ENCODE measurements at regions not wholly inside any gene's neighbourhood (a gene's known extent, or its start where the extent isn't known, plus 50 kb on each side); places are given as distances from the start of the nearest gene placed in this dataset.

- no peak for DNase-seq
- H3K27me3 ChIP-seq (ENCODE audit: control insufficient read depth, insufficient read depth, low read length) = no peaks in the 10 kb centered on the region
- H3K4me1 ChIP-seq (ENCODE audit: control insufficient read depth, insufficient read depth, low read length) = no peaks in the 10 kb centered on the region
- no CpG with 5 or more reads among the region's 5 CpGs for WGBS (ENCODE audit: insufficient coverage)
- H3K27ac ChIP-seq (ENCODE audit: low read length) = no peak overlapping the region
- no peak overlapping the region for H3K4me3 ChIP-seq (ENCODE audit: low read length)
- H3K36me3 ChIP-seq (ENCODE audit: control insufficient read depth, insufficient read depth, low read length) = no peaks in the 10 kb centered on the region
- H3K9me3 ChIP-seq (replicated peaks; ENCODE audit: control insufficient read depth, low read depth, low read length) = no peaks in the 10 kb centered on the region
Measured at GRCh38 chr13:87255394-87255793, 415.8 kb upstream of the SLITRK5 start.

- no peaks in the 10 kb centered on the region for H3K36me3 ChIP-seq (ENCODE audit: control insufficient read depth, insufficient read depth, low read length)
- H3K9me3 ChIP-seq (replicated peaks; ENCODE audit: control insufficient read depth, low read depth, low read length) = no peaks in the 10 kb centered on the region
- H3K4me1 ChIP-seq (ENCODE audit: control insufficient read depth, insufficient read depth, low read length) = no peaks in the 10 kb centered on the region
- peak; percentile 1 for DNase-seq
- no peak overlapping the region for H3K27ac ChIP-seq (ENCODE audit: low read length)
- H3K4me3 ChIP-seq (ENCODE audit: low read length) = no peak overlapping the region
- no peaks in the 10 kb centered on the region for H3K27me3 ChIP-seq (ENCODE audit: control insufficient read depth, insufficient read depth, low read length)
- WGBS (ENCODE audit: insufficient coverage) = 14% methylated on average over 3 of the region's 5 CpGs
Measured at GRCh38 chr13:87259479-87260083, 411.6 kb upstream of the SLITRK5 start.

GRCh38 chr13:87274209-87274819 is 396.9 kb upstream of the SLITRK5 start:
- Histone ChIP-seq H3K36me3 (ENCODE audit: control insufficient read depth, insufficient read depth, low read length) (no peaks in the 10 kb centered on the region), H3K9me3 (replicated peaks; ENCODE audit: control insufficient read depth, low read depth, low read length) (no peaks in the 10 kb centered on the region), H3K4me3 (ENCODE audit: low read length) (no peak overlapping the region), H3K27ac (ENCODE audit: low read length) (no peak overlapping the region), H3K4me1 (ENCODE audit: control insufficient read depth, insufficient read depth, low read length) (no peaks in the 10 kb centered on the region), H3K27me3 (ENCODE audit: control insufficient read depth, insufficient read depth, low read length) (no peaks in the 10 kb centered on the region)
- WGBS (ENCODE audit: insufficient coverage) = no CpG with 5 or more reads among the region's 1 CpG
- DNase-seq = peak; percentile 47

GRCh38 chr13:87280139-87280538 is 391.0 kb upstream of the SLITRK5 start:
- Histone ChIP-seq H3K36me3 (ENCODE audit: control insufficient read depth, insufficient read depth, low read length) (no peaks in the 10 kb centered on the region), H3K4me3 (ENCODE audit: low read length) (no peak overlapping the region), H3K27ac (ENCODE audit: low read length) (no peak overlapping the region), H3K27me3 (ENCODE audit: control insufficient read depth, insufficient read depth, low read length) (no peaks in the 10 kb centered on the region), H3K9me3 (replicated peaks; ENCODE audit: control insufficient read depth, low read depth, low read length) (no peaks in the 10 kb centered on the region), H3K4me1 (ENCODE audit: control insufficient read depth, insufficient read depth, low read length) (no peaks in the 10 kb centered on the region)
- WGBS (ENCODE audit: insufficient coverage) = no CpG with 5 or more reads among the region's 4 CpGs
- no peak for DNase-seq

- DNase-seq = no peak
- WGBS (ENCODE audit: insufficient coverage) = no CpG with 5 or more reads among the region's 3 CpGs
- H3K36me3 ChIP-seq (ENCODE audit: control insufficient read depth, insufficient read depth, low read length) = no peaks in the 10 kb centered on the region
- H3K4me1 ChIP-seq (ENCODE audit: control insufficient read depth, insufficient read depth, low read length) = no peaks in the 10 kb centered on the region
- H3K27me3 ChIP-seq (ENCODE audit: control insufficient read depth, insufficient read depth, low read length) = no peaks in the 10 kb centered on the region
- H3K9me3 ChIP-seq (replicated peaks; ENCODE audit: control insufficient read depth, low read depth, low read length) = no peaks in the 10 kb centered on the region
- no peak overlapping the region for H3K4me3 ChIP-seq (ENCODE audit: low read length)
- H3K27ac ChIP-seq (ENCODE audit: low read length) = no peak overlapping the region
Measured at GRCh38 chr13:87287721-87288120, 383.4 kb upstream of the SLITRK5 start.

GRCh38 chr13:87295636-87296035 is 375.5 kb upstream of the SLITRK5 start:
- no peaks in the 10 kb centered on the region for H3K4me1 ChIP-seq (ENCODE audit: control insufficient read depth, insufficient read depth, low read length)
- no peaks in the 10 kb centered on the region for H3K36me3 ChIP-seq (ENCODE audit: control insufficient read depth, insufficient read depth, low read length)

GRCh38 chr13:87302034-87302433 is 369.1 kb upstream of the SLITRK5 start:
- no peak for DNase-seq
- H3K27ac ChIP-seq (ENCODE audit: low read length) = no peak overlapping the region
- no peaks in the 10 kb centered on the region for H3K36me3 ChIP-seq (ENCODE audit: control insufficient read depth, insufficient read depth, low read length)
- WGBS (ENCODE audit: insufficient coverage) = no CpG with 5 or more reads among the region's 3 CpGs
- no peaks in the 10 kb centered on the region for H3K27me3 ChIP-seq (ENCODE audit: control insufficient read depth, insufficient read depth, low read length)
- no peaks in the 10 kb centered on the region for H3K4me1 ChIP-seq (ENCODE audit: control insufficient read depth, insufficient read depth, low read length)
- H3K4me3 ChIP-seq (ENCODE audit: low read length) = no peak overlapping the region
- no peaks in the 10 kb centered on the region for H3K9me3 ChIP-seq (replicated peaks; ENCODE audit: control insufficient read depth, low read depth, low read length)

More at GRCh38 chr13:87295636-87296035, 375.5 kb upstream of the SLITRK5 start:
- H3K9me3 ChIP-seq (replicated peaks; ENCODE audit: control insufficient read depth, low read depth, low read length) = no peaks in the 10 kb centered on the region
- H3K4me3 ChIP-seq (ENCODE audit: low read length) = no peak overlapping the region
- H3K27ac ChIP-seq (ENCODE audit: low read length) = no peak overlapping the region
- no peak for DNase-seq
- no peaks in the 10 kb centered on the region for H3K27me3 ChIP-seq (ENCODE audit: control insufficient read depth, insufficient read depth, low read length)

- Histone ChIP-seq H3K9me3 (replicated peaks; ENCODE audit: control insufficient read depth, low read depth, low read length) (no peaks in the 10 kb centered on the region), H3K4me3 (ENCODE audit: low read length) (no peak overlapping the region), H3K27ac (ENCODE audit: low read length) (no peak overlapping the region), H3K27me3 (ENCODE audit: control insufficient read depth, insufficient read depth, low read length) (no peaks in the 10 kb centered on the region), H3K36me3 (ENCODE audit: control insufficient read depth, insufficient read depth, low read length) (no peaks in the 10 kb centered on the region), H3K4me1 (ENCODE audit: control insufficient read depth, insufficient read depth, low read length) (no peaks in the 10 kb centered on the region)
- no peak for DNase-seq
- no CpG with 5 or more reads among the region's 1 CpG for WGBS (ENCODE audit: insufficient coverage)
Measured at GRCh38 chr13:87302931-87303330, 368.2 kb upstream of the SLITRK5 start.

GRCh38 chr13:87311165-87311564 is 360.0 kb upstream of the SLITRK5 start:
- H3K4me1 ChIP-seq (ENCODE audit: control insufficient read depth, insufficient read depth, low read length) = no peaks in the 10 kb centered on the region
- no peaks in the 10 kb centered on the region for H3K36me3 ChIP-seq (ENCODE audit: control insufficient read depth, insufficient read depth, low read length)
- DNase-seq = no peak
- no CpG with 5 or more reads among the region's 2 CpGs for WGBS (ENCODE audit: insufficient coverage)
- H3K4me3 ChIP-seq (ENCODE audit: low read length) = no peak overlapping the region
- H3K27ac ChIP-seq (ENCODE audit: low read length) = no peak overlapping the region
- no peaks in the 10 kb centered on the region for H3K27me3 ChIP-seq (ENCODE audit: control insufficient read depth, insufficient read depth, low read length)
- no peaks in the 10 kb centered on the region for H3K9me3 ChIP-seq (replicated peaks; ENCODE audit: control insufficient read depth, low read depth, low read length)

- Histone ChIP-seq H3K27me3 (ENCODE audit: control insufficient read depth, insufficient read depth, low read length) (no peaks in the 10 kb centered on the region), H3K36me3 (ENCODE audit: control insufficient read depth, insufficient read depth, low read length) (no peaks in the 10 kb centered on the region), H3K27ac (ENCODE audit: low read length) (no peak overlapping the region), H3K4me1 (ENCODE audit: control insufficient read depth, insufficient read depth, low read length) (no peaks in the 10 kb centered on the region), H3K4me3 (ENCODE audit: low read length) (no peak overlapping the region), H3K9me3 (replicated peaks; ENCODE audit: control insufficient read depth, low read depth, low read length) (no peaks in the 10 kb centered on the region)
- WGBS (ENCODE audit: insufficient coverage) = no CpG with 5 or more reads among the region's 1 CpG
- no peak for DNase-seq
Measured at GRCh38 chr13:87314822-87315221, 356.3 kb upstream of the SLITRK5 start.

GRCh38 chr13:87322386-87322785 is 348.8 kb upstream of the SLITRK5 start:
- Histone ChIP-seq H3K27ac (ENCODE audit: low read length) (no peak overlapping the region), H3K4me1 (ENCODE audit: control insufficient read depth, insufficient read depth, low read length) (no peaks in the 10 kb centered on the region), H3K27me3 (ENCODE audit: control insufficient read depth, insufficient read depth, low read length) (no peaks in the 10 kb centered on the region), H3K9me3 (replicated peaks; ENCODE audit: control insufficient read depth, low read depth, low read length) (no peaks in the 10 kb centered on the region), H3K36me3 (ENCODE audit: control insufficient read depth, insufficient read depth, low read length) (no peaks in the 10 kb centered on the region), H3K4me3 (ENCODE audit: low read length) (no peak overlapping the region)
- DNase-seq = no peak
- WGBS (ENCODE audit: insufficient coverage) = no CpG with 5 or more reads among the region's 3 CpGs
